NB4 (cell line): ENCODE measurements at regions not wholly inside any gene's neighbourhood (a gene's known extent, or its start where the extent isn't known, plus 50 kb on each side); places are given as distances from the start of the nearest gene placed in this dataset.

Source experiments
- MYC ChIP-seq: IDR thresholded peaks from 2 replicates; pipeline ENCODE4 v1.6.1; 2011; ENCODE audit warnings: low read depth, low read length
- POLR2A ChIP-seq: IDR thresholded peaks from 2 replicates; pipeline ENCODE4 v1.6.1; 2011; ENCODE audit warnings: mild to moderate bottlenecking; ENCODE audit not compliant: insufficient read length; ENCODE audit errors: extremely low read depth
- TF ChIP-seq, protein P1 (sequence below): IDR thresholded peaks from one replicate; pipeline ENCODE4 v1.5.1; 2012; ENCODE audit warnings: low read depth, low read length
- TF ChIP-seq, protein P2 (sequence below): IDR thresholded peaks from 2 replicates; pipeline ENCODE4 v1.6.1; 2011; ENCODE audit warnings: low read depth, low read length

DNA sequence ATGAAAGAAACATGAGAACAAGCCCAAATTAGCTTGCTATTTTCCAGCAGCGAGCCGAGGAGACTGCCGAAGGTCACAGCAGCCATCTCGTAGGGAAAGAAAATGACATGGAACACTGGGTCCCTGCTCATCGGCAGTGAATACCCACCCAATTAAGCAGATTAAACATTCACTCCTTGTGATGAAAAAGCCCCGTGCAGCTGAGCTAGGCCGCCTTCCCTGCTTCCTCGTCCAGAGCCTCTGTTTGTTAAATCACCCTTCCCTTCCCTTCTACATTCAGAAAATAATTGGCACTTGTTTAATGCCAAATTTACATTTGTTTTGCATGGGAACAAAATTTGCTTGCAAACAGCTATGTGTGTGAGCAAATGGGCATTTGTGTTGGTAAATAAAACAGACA, 342.5 kb downstream of the RMST start:
- TF ChIP-seq, protein P1, sequence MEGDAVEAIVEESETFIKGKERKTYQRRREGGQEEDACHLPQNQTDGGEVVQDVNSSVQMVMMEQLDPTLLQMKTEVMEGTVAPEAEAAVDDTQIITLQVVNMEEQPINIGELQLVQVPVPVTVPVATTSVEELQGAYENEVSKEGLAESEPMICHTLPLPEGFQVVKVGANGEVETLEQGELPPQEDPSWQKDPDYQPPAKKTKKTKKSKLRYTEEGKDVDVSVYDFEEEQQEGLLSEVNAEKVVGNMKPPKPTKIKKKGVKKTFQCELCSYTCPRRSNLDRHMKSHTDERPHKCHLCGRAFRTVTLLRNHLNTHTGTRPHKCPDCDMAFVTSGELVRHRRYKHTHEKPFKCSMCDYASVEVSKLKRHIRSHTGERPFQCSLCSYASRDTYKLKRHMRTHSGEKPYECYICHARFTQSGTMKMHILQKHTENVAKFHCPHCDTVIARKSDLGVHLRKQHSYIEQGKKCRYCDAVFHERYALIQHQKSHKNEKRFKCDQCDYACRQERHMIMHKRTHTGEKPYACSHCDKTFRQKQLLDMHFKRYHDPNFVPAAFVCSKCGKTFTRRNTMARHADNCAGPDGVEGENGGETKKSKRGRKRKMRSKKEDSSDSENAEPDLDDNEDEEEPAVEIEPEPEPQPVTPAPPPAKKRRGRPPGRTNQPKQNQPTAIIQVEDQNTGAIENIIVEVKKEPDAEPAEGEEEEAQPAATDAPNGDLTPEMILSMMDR = no peak
- no peak for TF ChIP-seq POLR2A
- TF ChIP-seq, protein P2, sequence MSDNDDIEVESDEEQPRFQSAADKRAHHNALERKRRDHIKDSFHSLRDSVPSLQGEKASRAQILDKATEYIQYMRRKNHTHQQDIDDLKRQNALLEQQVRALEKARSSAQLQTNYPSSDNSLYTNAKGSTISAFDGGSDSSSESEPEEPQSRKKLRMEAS = no peak
- no peak for TF ChIP-seq MYC
